Aorta (tissue), 5 donors: ENCODE measurements at regions not wholly inside any gene's neighbourhood (a gene's known extent, or its start where the extent isn't known, plus 50 kb on each side); places are given as distances from the start of the nearest gene placed in this dataset.

ENCODE experiments used
- ATAC-seq: fragments of 200-7000 bp; cut with Tn5 transposase; one replicate; pipeline ENCODE4 v1.9.1; 2022; ENCODE audit warnings: moderate library complexity; ENCODE audit not compliant: low FRiP score
- DNase-seq, 2 donors: peaks; one replicate each; pipeline ENCODE4 v3.0.0-alpha.2; 2020
- H3K27ac ChIP-seq, 2 donors: one replicate each; pipeline ENCODE4 v1.5.1; 2013; ENCODE audit warnings: low read length in 2 of 2, mild to moderate bottlenecking in 2 of 2, moderate library complexity in 2 of 2, control low read depth in 1 of 2, inconsistent platforms in 1 of 2, low read depth in 1 of 2
- H3K27me3 ChIP-seq, 2 donors: one replicate each; pipeline ENCODE4 v1.6.1; 2013; ENCODE audit warnings: control low read depth in 1 of 2, low read length in 1 of 2, mild to moderate bottlenecking in 1 of 2, moderate library complexity in 1 of 2; ENCODE audit not compliant: insufficient read depth in 2 of 2, control insufficient read depth in 1 of 2
- H3K36me3 ChIP-seq, 2 donors: one replicate each; pipeline ENCODE4 v1.6.1; 2013; ENCODE audit warnings: control low read depth in 1 of 2, low read length in 1 of 2, mild to moderate bottlenecking in 1 of 2; ENCODE audit not compliant: insufficient read depth in 2 of 2, control insufficient read depth in 1 of 2
- H3K4me1 ChIP-seq, 2 donors: one replicate each; pipeline ENCODE4 v1.6.1; 2013; ENCODE audit warnings: low read length in 2 of 2, control low read depth in 1 of 2, mild to moderate bottlenecking in 1 of 2, moderate library complexity in 1 of 2; ENCODE audit not compliant: insufficient read depth in 2 of 2, control insufficient read depth in 1 of 2
- H3K4me3 ChIP-seq, 2 donors: one replicate each; pipeline ENCODE4 v1.5.1; 2013; ENCODE audit warnings: low read length in 2 of 2, control low read depth in 1 of 2, mild to moderate bottlenecking in 1 of 2
- H3K9me3 ChIP-seq: one replicate; pipeline ENCODE4 v1.6.1; 2013; ENCODE audit warnings: mild to moderate bottlenecking, low read length; ENCODE audit not compliant: control insufficient read depth
- WGBS, 2 donors: extraction: QIAGEN DNeasy Blood & Tissue Kit; methylation state at CpG; one replicate each; pipeline ENCODE4 v1.1.7; 2013; 5-methylcytosine and 5-hydroxymethylcytosine counted together
- intact Hi-C, 2 donors: fragments of 100-400 bp; cut with DNase I; formaldehyde crosslinking; loops; one replicate each; pipeline versions ENCODE4 v1.14.2 to v1.15.0; 2022
- donor health status: healthy with polysubstance abuse.
- donor health status: Bipolar disorder and iron deficiency.
- donor health status: DM: no; HTN: no; CAD: no.
- donor health status: DM: no; HTN: no; CAD: no.
- donor health status: DM: yes; HTN: yes; CAD: no.

- no peak for DNase-seq
- 85 to 91% methylated on average over 6 of the region's 6 CpGs for WGBS, 2 donors
- intact Hi-C loops: no loop called here
Measured at GRCh38 chr10:129365767-129366402, 101.2 kb upstream of the MGMT start.

DNA sequence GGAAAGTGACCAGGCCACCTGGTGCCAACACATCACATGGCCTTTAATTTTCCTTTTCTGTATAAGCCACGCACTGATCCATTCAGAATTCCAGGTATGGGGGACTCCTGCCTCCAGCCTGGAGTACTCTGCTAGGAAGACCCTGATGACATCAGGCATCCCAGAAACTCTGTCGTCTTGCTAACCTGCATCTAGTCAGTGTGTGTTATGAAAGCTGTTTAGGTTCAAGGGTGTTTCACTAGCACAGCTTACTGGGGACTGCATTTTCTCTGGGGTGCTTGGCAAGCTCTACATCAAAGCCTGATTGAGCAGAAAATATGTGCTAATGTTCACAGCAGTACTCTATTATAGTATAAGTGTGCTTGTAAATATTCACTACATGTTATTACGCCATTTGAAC, 100.6 kb upstream of the MGMT start:
- Histone ChIP-seq H3K36me3 (no peaks in the 10 kb centered on the region), H3K4me1 (no peaks in the 10 kb centered on the region), H3K9me3 (no peaks in the 10 kb centered on the region), H3K4me3 (no peak overlapping the region), H3K27me3 (no peaks in the 10 kb centered on the region), H3K27ac (no peak overlapping the region)
- intact Hi-C loops: no loop called here
- 82 to 85% methylated on average over 3 of the region's 3 CpGs for WGBS, 2 donors
- ATAC-seq (no peak), DNase-seq (no peak)

More at GRCh38 chr10:129365767-129366402, 101.2 kb upstream of the MGMT start:
- ATAC-seq: no peak
- no peaks in the 10 kb centered on the region for H3K4me1 ChIP-seq
- no peak overlapping the region for H3K4me3 ChIP-seq
- no peaks in the 10 kb centered on the region for H3K36me3 ChIP-seq
- no peaks in the 10 kb centered on the region for H3K9me3 ChIP-seq
- H3K27ac ChIP-seq: no peak overlapping the region
- no peaks in the 10 kb centered on the region for H3K27me3 ChIP-seq

DNA sequence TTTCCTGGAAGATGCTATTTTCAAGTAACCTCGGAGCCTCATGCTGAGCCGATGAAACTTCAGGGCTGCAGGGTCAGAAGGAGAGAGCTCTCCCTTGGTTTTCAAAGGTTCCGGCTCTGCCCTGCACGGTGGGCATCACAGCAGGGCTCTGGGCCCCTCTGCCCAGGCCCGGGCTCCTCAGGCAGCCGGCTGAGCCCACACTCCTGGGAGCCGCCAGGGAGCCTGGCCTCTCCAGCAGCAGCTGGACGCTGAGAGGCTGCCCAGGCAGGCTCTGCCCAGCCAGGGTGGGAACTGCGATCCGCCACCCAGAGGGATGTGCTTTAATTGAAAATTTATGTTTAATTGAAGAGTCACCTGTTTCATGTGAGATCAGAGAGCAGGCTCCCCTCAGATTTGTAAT, 97.5 kb upstream of the MGMT start:
- H3K36me3 ChIP-seq: no peaks in the 10 kb centered on the region
- H3K4me1 ChIP-seq: no peaks in the 10 kb centered on the region
- ATAC-seq: peak; percentile 23
- DNase-seq: no peak
- H3K9me3 ChIP-seq: no peaks in the 10 kb centered on the region
- no peaks in the 10 kb centered on the region for H3K27me3 ChIP-seq
- H3K27ac ChIP-seq: no peak overlapping the region
- H3K4me3 ChIP-seq: no peak overlapping the region
- intact Hi-C loops: no loop called here
- 74 to 76% methylated on average over 10 of the region's 10 CpGs for WGBS, 2 donors

DNA sequence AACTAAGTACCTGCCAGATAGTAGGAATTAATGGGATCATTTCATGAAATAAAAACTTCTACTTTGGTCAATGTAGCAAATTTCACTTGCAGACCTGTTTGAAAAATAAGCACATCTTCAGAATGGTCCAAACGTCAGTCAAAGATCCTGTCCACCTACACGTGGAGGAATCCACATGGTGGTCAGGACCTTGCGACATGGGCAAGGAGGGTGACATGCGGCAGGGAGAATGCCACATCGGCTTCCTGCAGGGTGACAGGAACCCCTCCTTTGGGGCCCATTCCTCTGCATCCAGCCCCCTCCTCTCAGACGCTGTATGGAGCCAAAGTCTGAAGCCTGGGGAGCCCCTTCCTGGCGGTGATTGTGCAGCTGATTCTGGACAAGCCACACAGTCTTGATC, 95.5 kb upstream of the MGMT start:
- DNase-seq (no peak), ATAC-seq (no peak)
- WGBS, 2 donors: 57 to 65% methylated on average over 7 of the region's 7 CpGs
- Histone ChIP-seq H3K36me3 (no peaks in the 10 kb centered on the region), H3K27me3 (no peaks in the 10 kb centered on the region), H3K27ac (no peak overlapping the region), H3K4me3 (no peak overlapping the region), H3K9me3 (no peaks in the 10 kb centered on the region), H3K4me1 (no peaks in the 10 kb centered on the region)
- intact Hi-C loops: no loop called here

DNA sequence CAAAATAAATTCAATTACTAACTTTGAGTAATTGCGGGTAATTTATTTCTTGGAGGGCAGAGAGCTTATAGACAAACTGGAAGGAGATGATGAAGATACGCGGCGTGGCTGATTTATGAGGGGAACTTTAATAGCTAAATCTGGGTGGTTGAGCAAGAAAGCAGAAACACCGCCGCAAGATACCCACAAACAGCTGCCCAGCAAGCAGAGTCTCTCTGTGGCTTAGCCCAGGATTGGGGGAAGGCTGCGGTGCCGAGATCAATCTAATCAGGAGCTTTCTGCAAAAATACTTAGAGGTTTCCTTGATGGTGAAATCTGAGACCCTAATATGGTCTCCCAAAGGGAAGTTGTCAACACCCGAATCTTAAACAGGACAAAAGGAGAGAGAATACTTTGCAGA, 94.9 kb upstream of the MGMT start:
- no peak overlapping the region for H3K4me3 ChIP-seq
- no peaks in the 10 kb centered on the region for H3K4me1 ChIP-seq
- H3K27ac ChIP-seq: no peak overlapping the region
- no peaks in the 10 kb centered on the region for H3K36me3 ChIP-seq
- DNase-seq: no peak
- no peaks in the 10 kb centered on the region for H3K9me3 ChIP-seq
- intact Hi-C loops: no loop called here
- no peaks in the 10 kb centered on the region for H3K27me3 ChIP-seq
- no peak for ATAC-seq
- 67 to 72% methylated on average over 9 of the region's 9 CpGs for WGBS, 2 donors

DNA sequence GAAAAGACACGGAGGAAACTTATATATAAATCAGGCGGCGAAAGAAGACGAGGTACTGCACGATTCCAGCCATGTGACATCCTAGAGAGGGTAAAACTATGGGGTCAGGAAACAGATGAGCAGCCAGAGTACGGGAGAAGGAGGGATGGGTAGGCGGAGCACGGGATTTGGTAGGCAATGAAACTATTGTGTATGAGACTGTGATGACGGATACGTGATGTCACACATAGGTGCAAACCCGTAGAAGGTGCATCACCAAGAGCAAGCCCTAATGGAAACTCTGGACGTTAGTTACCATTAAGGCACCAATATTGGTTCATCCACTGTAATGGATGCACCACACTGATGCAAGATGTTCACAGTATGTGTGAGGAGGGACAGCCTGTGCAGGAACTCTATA, 93.8 kb upstream of the MGMT start:
- intact Hi-C loops: no loop called here
- ATAC-seq (no peak), DNase-seq (no peak)

DNA sequence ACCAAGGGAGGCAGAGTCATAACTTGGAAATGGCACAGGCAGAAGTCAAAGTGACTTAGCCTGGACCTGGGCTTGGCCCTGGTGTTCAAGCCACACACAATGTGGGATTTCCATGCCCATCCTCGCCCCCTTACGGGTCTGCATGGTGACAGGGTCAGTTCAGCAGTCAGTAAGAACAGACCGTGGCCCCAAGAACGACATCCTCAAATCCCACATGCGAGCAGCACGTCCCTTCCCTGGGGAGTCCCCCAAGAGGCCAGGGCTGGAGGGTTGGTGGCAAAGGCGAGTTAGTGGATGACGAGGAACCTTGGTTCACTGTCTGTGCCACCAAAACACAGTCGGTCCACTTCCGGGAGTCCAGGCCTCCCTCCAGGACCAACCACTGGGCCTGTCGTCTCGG, 93.3 kb upstream of the MGMT start:
- WGBS, 2 donors: 91 to 95% methylated on average over 12 of the region's 12 CpGs
- DNase-seq (no peak), ATAC-seq (no peak)
- H3K4me1 ChIP-seq: no peaks in the 10 kb centered on the region
- no peaks in the 10 kb centered on the region for H3K36me3 ChIP-seq
- H3K27ac ChIP-seq: no peak overlapping the region
- no peaks in the 10 kb centered on the region for H3K27me3 ChIP-seq
- H3K4me3 ChIP-seq: no peak overlapping the region
- H3K9me3 ChIP-seq: no peaks in the 10 kb centered on the region
- intact Hi-C loops: no loop called here

More for the DNA sequence above, 93.8 kb upstream of the MGMT start:
- H3K9me3 ChIP-seq: no peaks in the 10 kb centered on the region
- 84 to 88% methylated on average over 12 of the region's 12 CpGs for WGBS, 2 donors
- no peak overlapping the region for H3K4me3 ChIP-seq
- no peaks in the 10 kb centered on the region for H3K36me3 ChIP-seq
- no peaks in the 10 kb centered on the region for H3K4me1 ChIP-seq
- H3K27me3 ChIP-seq: no peaks in the 10 kb centered on the region
- H3K27ac ChIP-seq: no peak overlapping the region

DNA sequence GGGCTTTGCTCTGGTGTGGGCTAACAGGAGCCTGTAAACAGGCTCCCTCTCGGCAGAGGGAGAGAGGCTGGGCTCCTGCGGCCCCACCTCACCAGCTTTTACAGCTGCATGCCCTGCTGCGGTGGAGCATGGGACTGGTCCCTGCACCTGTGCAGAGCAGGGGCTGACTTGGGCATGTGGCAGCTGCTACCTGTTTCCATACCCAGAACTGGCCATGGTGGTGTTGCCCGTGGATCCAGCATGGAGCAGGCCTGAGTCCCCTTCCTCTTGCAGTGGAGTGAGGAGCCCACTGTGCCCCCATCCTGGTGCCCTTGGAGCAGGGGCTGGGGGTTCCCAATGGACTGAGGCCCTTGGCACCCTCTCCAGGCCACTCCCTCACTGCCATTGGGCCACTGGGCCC, 91.9 kb upstream of the MGMT start:
- 91 to 93% methylated on average over 4 of the region's 4 CpGs for WGBS, 2 donors

DNA sequence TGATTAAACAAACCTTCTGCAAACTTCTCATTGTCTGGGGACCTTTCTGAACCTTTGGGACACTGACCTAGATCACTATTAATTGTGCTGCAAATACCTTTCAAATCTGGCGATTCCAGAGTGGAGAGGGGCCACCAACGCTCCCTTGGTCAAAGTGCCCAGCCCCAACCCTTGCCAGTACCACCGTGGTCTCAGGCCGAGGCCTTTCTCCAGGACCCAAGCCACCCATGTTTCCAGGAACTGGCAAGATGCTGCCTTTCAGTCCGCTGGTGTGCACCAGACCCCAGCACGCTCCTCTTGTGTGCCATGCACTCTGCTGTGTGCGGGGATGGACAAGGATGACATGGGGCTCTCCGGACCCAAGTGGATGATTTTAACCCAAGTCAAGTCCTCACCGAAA, 91.1 kb upstream of the MGMT start:
- H3K27me3 ChIP-seq: no peaks in the 10 kb centered on the region
- H3K9me3 ChIP-seq: no peaks in the 10 kb centered on the region
- DNase-seq (no peak), ATAC-seq (no peak)
- no peaks in the 10 kb centered on the region for H3K36me3 ChIP-seq
- WGBS, 2 donors: 93 to 95% methylated on average over 9 of the region's 9 CpGs
- H3K27ac ChIP-seq: no peak overlapping the region
- intact Hi-C loops: no loop called here
- no peak overlapping the region for H3K4me3 ChIP-seq
- H3K4me1 ChIP-seq: no peaks in the 10 kb centered on the region

More for the DNA sequence above, 91.9 kb upstream of the MGMT start:
- Histone ChIP-seq H3K27ac (no peak overlapping the region), H3K4me3 (no peak overlapping the region), H3K27me3 (no peaks in the 10 kb centered on the region), H3K36me3 (no peaks in the 10 kb centered on the region), H3K4me1 (no peaks in the 10 kb centered on the region), H3K9me3 (no peaks in the 10 kb centered on the region)
- no peak for ATAC-seq
- intact Hi-C loops: no loop called here
- DNase-seq: no peak
